Hematopoietic multipotent progenitor cell treated with erythropoietin and hydrocortisone succinate and interleukin-3 and kit ligand, for 8 days (in vitro differentiated cells): ENCODE measurements at regions not wholly inside any gene's neighbourhood (a gene's known extent, or its start where the extent isn't known, plus 50 kb on each side); places are given as distances from the start of the nearest gene placed in this dataset.

Source experiments
- DNase-seq: peaks from one replicate; pipeline ENCODE4 v3.0.0-alpha.2; 2015

GRCh38 chr4:174120446-174121295 lies 162.8 kb downstream of the FBXO8 start:
- DNase-seq: peak; percentile 69

- no peak for DNase-seq
Observed at GRCh38 chr4:174119830-174120229, 163.6 kb downstream of the FBXO8 start.

DNA sequence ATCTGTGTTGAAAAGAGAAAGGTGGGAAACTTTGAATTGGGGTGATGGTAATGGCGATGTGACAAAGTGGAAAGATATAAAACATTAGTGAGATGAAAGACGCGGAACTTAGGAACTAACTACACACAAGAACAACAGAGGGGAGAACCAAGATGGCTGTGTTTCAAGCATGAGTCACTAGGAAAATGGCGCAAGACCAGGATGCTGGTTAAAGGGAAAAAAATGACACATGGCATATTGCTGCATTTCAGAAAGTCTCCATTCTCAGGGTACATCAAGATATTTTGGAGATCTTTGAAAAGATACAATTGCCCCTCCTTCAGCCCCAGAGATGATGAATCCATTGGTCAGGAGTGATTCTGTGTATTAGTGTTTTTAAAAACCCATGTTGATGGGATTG lies 164.4 kb downstream of the FBXO8 start:
- no peak for DNase-seq

DNA sequence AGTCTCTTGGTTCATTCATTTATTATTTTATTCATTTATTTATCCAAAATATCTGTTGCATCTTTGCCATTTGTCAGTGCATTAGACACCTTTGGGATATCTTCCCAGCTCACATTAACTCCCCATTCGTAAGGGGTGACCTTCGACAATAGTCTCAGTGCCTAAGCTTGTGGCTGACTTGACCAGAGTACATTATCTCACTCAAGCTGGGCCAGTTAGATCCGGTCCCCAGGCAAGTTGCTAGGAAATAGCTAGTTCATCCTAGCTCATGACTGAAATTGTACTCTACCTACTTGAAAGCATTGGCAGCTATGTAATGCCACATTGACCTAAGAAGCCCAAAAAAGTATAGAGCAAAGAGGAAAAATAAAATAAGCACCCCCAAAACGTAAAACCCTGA lies 165.3 kb downstream of the FBXO8 start:
- DNase-seq: no peak

DNA sequence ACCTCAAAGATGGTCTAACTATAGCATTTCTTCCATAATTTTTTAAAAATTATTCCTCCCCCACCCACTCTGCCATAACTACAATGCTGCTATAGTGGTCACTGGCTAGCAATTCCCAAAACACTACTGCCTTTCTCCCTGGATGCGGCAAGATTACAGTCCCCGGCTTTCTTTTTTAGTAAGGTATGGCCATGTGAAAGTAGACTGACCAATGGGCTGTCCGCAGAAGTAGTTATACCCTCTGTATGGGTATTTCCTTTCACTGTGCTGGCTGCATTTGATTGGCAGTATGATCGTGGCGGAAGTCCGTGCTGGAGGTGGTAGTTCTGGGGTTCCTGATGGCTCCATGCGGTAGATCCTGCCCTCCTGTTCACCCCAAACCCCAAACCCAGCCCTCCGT lies 166.0 kb downstream of the FBXO8 start:
- no peak for DNase-seq

GRCh38 chr4:174116021-174116420 lies 167.4 kb downstream of the FBXO8 start:
- no peak for DNase-seq

- DNase-seq: no peak
Observed at GRCh38 chr4:174111422-174111821, 172.0 kb downstream of the FBXO8 start.

- no peak for DNase-seq
Observed at GRCh38 chr4:174110180-174110579, 173.3 kb downstream of the FBXO8 start.

DNA sequence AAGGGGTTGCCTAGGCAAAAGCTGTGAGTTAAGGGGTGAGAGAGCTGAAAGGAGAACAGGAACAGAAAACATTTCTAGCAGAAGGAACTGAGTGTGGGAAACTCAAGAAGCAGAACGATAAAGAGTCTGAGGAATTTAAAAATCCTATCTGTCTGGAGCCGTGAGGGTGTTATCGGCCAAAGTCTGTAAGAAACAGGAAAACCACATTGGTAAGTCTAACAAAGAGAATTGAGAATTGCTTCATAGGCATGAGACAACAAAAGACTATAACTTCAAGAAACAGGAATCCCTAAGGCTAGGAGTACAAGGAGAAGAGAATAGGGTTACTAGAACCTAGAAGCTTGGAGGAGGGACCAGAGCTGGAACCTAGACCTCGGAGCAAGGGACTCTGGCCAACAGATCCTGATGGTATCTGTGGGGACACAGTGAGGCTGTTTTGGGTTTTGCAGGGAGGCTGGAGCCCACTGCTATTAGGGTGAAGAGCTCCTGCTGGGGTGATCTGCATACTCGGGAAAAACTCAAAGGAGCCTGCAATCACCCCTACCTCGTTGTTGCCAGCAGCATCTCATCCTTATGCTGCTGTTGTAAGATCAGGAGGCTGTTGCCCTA lies 175.6 kb downstream of the FBXO8 start:
- DNase-seq: peak; percentile 35

DNA sequence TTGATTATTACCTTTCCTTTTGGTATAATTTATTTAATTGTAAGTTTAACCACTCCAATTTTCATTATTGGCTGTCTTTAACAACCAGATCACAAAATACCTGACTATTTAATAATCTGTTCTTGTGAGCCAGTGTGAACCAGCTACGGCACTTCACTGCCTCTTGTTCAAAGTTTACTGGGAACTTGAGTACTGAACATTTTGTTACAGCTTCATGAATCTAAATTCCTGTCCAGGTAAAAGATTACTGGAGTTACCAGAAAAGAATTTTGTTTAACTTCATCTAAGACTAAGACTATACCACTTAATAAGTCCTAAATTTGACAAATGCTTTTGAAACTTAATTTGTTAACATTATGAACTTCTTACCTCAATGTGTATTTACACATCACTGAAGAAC lies 178.3 kb downstream of the FBXO8 start:
- no peak for DNase-seq

DNA sequence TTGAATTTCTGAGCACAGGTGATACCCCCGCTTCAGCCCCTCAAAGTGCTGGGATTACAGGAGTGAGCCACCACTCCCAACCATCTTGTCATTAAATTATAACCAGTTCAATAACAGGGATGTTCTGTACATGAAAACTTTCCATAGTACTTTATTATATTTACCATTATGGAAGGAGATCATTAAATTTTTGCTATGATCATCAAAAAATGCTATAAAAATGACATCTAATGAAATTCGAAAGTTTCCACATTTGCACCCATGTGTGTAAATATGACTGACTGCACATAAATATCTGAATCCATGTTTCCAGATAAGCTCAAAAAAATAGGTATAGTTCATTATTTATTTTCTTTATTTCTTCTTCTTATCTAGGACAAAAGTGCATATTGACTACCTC lies 182.6 kb downstream of the FBXO8 start:
- DNase-seq: no peak

GRCh38 chr4:174099712-174100111 lies 183.8 kb downstream of the FBXO8 start:
- DNase-seq: no peak

DNA sequence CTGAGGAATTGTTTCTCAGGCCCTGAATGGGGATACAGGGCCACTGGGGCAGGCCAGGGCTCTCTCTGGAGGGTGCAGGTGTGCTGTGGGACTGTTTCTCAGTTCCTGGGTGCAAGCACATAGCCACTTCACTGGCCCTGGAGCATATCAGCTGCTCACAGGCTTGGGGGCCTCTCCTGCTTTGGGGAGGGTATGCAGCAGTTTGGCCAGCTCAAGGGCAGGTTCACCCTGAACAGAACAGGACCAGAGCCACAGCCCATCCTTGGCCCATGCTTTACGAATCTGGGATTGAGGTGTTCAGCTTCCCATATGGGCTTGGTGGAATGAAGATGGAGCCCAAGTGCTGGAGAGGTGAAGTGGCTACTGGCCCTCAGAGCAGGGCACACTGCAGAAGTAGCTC lies 186.5 kb downstream of the FBXO8 start:
- no peak for DNase-seq

- no peak for DNase-seq
Observed at GRCh38 chr4:174096456-174096855, 187.0 kb downstream of the FBXO8 start.

DNA sequence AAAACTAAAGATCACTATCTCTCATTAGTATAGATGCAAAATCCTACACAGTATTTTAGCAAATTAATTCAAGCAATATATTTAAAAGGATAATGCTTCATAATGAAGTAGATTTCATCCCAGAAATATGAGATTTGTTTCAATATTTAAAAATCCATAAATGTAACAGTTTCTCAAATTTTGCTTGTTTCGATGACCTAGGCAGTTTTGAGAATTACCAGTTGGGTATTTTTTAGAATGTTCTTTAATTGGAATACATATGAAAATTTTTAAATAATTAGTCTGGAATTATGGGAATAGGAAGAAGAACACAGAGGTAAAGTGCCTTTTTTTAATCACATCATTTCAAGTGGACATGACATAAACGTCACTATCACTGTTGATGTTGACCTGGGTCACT lies 192.3 kb downstream of the FBXO8 start:
- DNase-seq: no peak

- no peak for DNase-seq
Observed at GRCh38 chr4:174089711-174090110, 193.8 kb downstream of the FBXO8 start.

GRCh38 chr4:174088795-174089194 lies 194.7 kb downstream of the FBXO8 start:
- no peak for DNase-seq

GRCh38 chr4:174086829-174087799 lies 196.4 kb downstream of the FBXO8 start:
- DNase-seq: no peak

- DNase-seq: no peak
Observed at GRCh38 chr4:174084981-174085380, 198.5 kb downstream of the FBXO8 start.

DNA sequence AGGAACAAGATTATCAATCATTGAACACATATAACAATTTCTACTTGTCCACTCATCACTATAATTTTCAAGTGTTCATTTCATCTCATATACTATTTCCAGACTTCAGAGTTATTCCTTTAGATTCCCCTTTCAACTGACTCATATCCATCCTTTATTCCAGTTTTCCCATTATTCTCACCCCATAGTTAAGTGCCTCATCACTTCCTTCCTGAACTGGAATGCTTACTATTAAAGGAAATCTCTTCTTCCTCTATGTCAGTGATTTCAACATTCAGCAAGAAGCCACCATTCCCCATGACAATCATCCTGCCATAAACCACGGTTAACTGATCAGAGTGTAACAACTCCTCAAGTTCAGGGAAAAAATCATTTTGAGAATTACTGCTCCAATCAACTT lies 198.9 kb downstream of the FBXO8 start:
- DNase-seq: no peak

DNA sequence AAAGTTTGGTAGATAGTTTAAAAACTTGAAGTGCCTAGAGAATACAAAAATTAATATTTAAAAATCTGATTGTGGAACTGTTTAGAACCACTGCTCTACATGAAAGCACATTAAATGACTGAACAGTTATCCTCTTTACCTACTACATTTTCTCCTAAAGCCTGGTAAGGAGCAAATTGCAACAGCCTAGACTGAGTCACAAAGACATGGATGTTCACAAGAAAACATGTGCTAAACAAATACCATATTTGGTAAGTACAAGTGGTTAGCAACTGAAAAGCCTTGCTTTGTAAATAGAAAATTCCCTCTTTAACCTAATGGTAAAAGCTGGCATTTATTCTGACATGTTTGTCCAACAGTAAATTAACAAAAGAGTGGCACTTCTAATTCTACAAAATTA lies 203.1 kb downstream of the FBXO8 start:
- DNase-seq: no peak

DNA sequence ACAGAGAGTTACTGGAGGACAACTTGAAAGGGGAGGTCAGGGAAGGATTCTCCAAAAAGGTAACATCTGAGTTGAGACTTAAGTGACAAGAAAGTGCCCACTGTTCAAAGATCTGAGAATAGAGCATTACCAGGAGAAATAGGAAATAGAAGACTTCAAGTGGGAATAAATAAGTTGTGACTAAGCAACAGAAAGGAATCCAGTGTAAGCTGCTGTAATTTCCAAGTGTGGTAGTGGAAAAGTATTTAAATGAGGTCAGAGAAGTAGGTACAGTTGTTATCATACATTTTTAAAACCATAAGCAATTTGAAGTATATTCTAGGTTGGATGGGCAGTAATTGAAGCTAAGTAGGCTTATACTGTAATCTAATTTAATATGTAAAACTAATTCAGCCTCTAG lies 211.9 kb downstream of the FBXO8 start:
- no peak for DNase-seq

- DNase-seq: no peak
Observed at GRCh38 chr4:174069848-174070330, 213.6 kb downstream of the FBXO8 start.
